GM23338 (cell line): ENCODE measurements at regions not wholly inside any gene's neighbourhood (a gene's known extent, or its start where the extent isn't known, plus 50 kb on each side); places are given as distances from the start of the nearest gene placed in this dataset.

Source experiments
- ATAC-seq: fragments of 200-7000 bp; cut with Tn5 transposase; 3 replicates; pipeline ENCODE4 v1.9.1; 2020
- DNase-seq: peaks from one replicate; pipeline ENCODE4 v3.0.0-alpha.2; 2015; ENCODE audit warnings: low spot score
- H2AFZ ChIP-seq: fragments of 200-600 bp; sonication (generic); 2 replicates; pipeline ENCODE4 v1.8.0; 2016; ENCODE audit warnings: antibody characterized with exemption, mild to moderate bottlenecking, moderate library complexity
- H3F3A ChIP-seq: fragments of 200-600 bp; sonication (generic); replicated peaks from 2 replicates; pipeline ENCODE4 v1.8.0; 2017; ENCODE audit warnings: antibody characterized with exemption, mixed run types, low read depth
- H3K27ac ChIP-seq: fragments of 200-600 bp; sonication (generic); 2 replicates; pipeline ENCODE4 v1.6.1; 2016; ENCODE audit warnings: low read depth
- H3K27me3 ChIP-seq: fragments of 200-600 bp; sonication (generic); 2 replicates; pipeline ENCODE4 v1.8.0; 2016; ENCODE audit warnings: mild to moderate bottlenecking, mixed run types, moderate library complexity; ENCODE audit not compliant: insufficient read depth
- H3K36me3 ChIP-seq: fragments of 200-600 bp; sonication (generic); 2 replicates; pipeline ENCODE4 v1.8.0; 2016; ENCODE audit warnings: mild to moderate bottlenecking; ENCODE audit not compliant: insufficient read depth
- H3K4me1 ChIP-seq: fragments of 200-600 bp; sonication (generic); 2 replicates; pipeline ENCODE4 v1.8.0; 2016; ENCODE audit warnings: mild to moderate bottlenecking, moderate library complexity; ENCODE audit not compliant: insufficient read depth
- H3K4me2 ChIP-seq: fragments of 200-600 bp; sonication (generic); 2 replicates; pipeline ENCODE4 v1.7.1; 2017; ENCODE audit warnings: mixed run types
- H3K4me3 ChIP-seq: fragments of 200-600 bp; sonication (generic); 2 replicates; pipeline ENCODE4 v1.6.1; 2016; ENCODE audit warnings: mixed run types
- H3K79me2 ChIP-seq: fragments of 200-600 bp; sonication (generic); replicated peaks from 2 replicates; pipeline ENCODE4 v1.8.0; 2017; ENCODE audit warnings: mild to moderate bottlenecking; ENCODE audit not compliant: insufficient read depth
- H3K9me2 ChIP-seq: fragments of 200-600 bp; sonication (generic); 2 replicates; pipeline ENCODE4 v1.8.0; 2017; ENCODE audit not compliant: insufficient read depth
- H4K20me1 ChIP-seq: fragments of 200-600 bp; sonication (generic); replicated peaks from 2 replicates; pipeline ENCODE4 v1.8.0; 2017; ENCODE audit warnings: mild to moderate bottlenecking; ENCODE audit not compliant: insufficient read depth
- H3K27ac Mint-ChIP-seq: 2 replicates; pipeline ENCODE4 v1.8.0; 2020; ENCODE audit warnings: inconsistent platforms, mild to moderate bottlenecking, moderate library complexity, mixed read lengths
- H3K27me3 Mint-ChIP-seq: 3 replicates; pipeline ENCODE4 v1.8.0; 2022; ENCODE audit warnings: low read depth, mild to moderate bottlenecking, moderate library complexity, mixed read lengths, inconsistent platforms; ENCODE audit not compliant: insufficient read depth, poor library complexity
- H3K36me3 Mint-ChIP-seq: 3 replicates; pipeline ENCODE4 v1.8.0; 2021; ENCODE audit warnings: low read depth, mild to moderate bottlenecking, inconsistent platforms, moderate library complexity, mixed read lengths
- H3K4me1 Mint-ChIP-seq: 3 replicates; pipeline ENCODE4 v1.8.0; 2020; ENCODE audit warnings: mild to moderate bottlenecking, inconsistent platforms, mixed read lengths
- H3K4me3 Mint-ChIP-seq: 3 replicates; pipeline ENCODE4 v1.8.0; 2021; ENCODE audit warnings: moderate library complexity, mild to moderate bottlenecking, inconsistent platforms, mixed read lengths
- H3K9me3 Mint-ChIP-seq: 3 replicates; pipeline ENCODE4 v1.8.0; 2020; ENCODE audit warnings: moderate library complexity, mild to moderate bottlenecking, inconsistent platforms, mixed read lengths
- EZH2phosphoT487 ChIP-seq: fragments of 200-600 bp; sonication (generic); IDR thresholded peaks from one replicate; pipeline ENCODE4 v1.8.1; 2018; ENCODE audit warnings: antibody characterized with exemption; ENCODE audit not compliant: unreplicated experiment
- JUNB ChIP-seq: IDR thresholded peaks from one replicate; pipeline ENCODE4 v1.6.1; 2016; ENCODE audit warnings: antibody characterized with exemption; ENCODE audit not compliant: unreplicated experiment
- STAT1 ChIP-seq: IDR thresholded peaks from one replicate; pipeline ENCODE4 v1.6.1; 2016; ENCODE audit warnings: antibody characterized with exemption; ENCODE audit not compliant: unreplicated experiment
- ZNF331 ChIP-seq: fragments of 250-450 bp; sonication (Bioruptor Pico); IDR thresholded peaks from 2 replicates; pipeline ENCODE4 v1.5.0; 2020; ENCODE audit warnings: low read depth, mild to moderate bottlenecking, moderate library complexity
- TF ChIP-seq, protein P1 (sequence below), 2 experiments: fragments of 200-600 bp in 1 of 2; sonication (generic) in 1 of 2; conservative IDR thresholded peaks; 2 replicates each; pipeline versions ENCODE4 v1.5.1 to v1.6.1; 2016 to 2017; ENCODE audit warnings: antibody characterized with exemption in 2 of 2, low read depth in 2 of 2, mild to moderate bottlenecking in 2 of 2, moderate library complexity in 1 of 2
- TF ChIP-seq, protein P2 (sequence below): IDR thresholded peaks from 2 replicates; pipeline ENCODE4 v1.6.1; 2016; ENCODE audit warnings: antibody characterized with exemption
- TF ChIP-seq, protein P3 (sequence below): fragments of 250-450 bp; sonication (Bioruptor Pico); IDR thresholded peaks from 2 replicates; pipeline ENCODE4 v1.5.0; 2020; ENCODE audit warnings: mild to moderate bottlenecking, moderate library complexity
- TF ChIP-seq, protein P4 (sequence below): IDR thresholded peaks from one replicate; pipeline ENCODE4 v1.6.1; 2018; ENCODE audit warnings: antibody characterized with exemption; ENCODE audit not compliant: unreplicated experiment

DNA sequence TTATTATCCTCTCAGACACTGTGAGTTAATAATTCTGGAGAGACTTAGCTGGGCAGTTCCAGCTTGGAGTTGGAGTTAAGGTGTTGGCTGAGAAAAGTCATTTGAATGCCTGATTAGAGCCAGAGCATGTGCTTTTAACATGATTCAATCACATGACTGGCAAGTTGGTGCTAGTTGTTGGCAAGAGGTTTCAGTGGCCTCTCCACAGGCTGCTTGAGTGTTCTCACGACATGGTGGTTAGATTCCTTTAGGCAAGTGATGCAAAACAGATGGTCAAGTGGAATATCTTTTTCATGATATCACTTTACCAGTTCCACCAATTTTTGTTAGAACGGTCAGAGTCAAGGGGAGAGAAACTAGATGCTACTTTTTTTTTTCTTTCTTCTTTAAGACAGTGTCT, 262.7 kb upstream of the FN1 start:
- no peaks in the 10 kb centered on the region for H3K36me3 ChIP-seq
- Mint-ChIP-seq H3K36me3 (no peaks in the 10 kb centered on the region), H3K27ac (no peak overlapping the region), H3K27me3 (no peaks in the 10 kb centered on the region), H3K4me3 (no peak overlapping the region), H3K4me1 (no peaks in the 10 kb centered on the region; the same call in 1 of the 3 replicates), H3K9me3 (peaks cover 8% of the 10 kb centered on the region; the same call in 2 of the 3 replicates)
- TF ChIP-seq, protein P1, sequence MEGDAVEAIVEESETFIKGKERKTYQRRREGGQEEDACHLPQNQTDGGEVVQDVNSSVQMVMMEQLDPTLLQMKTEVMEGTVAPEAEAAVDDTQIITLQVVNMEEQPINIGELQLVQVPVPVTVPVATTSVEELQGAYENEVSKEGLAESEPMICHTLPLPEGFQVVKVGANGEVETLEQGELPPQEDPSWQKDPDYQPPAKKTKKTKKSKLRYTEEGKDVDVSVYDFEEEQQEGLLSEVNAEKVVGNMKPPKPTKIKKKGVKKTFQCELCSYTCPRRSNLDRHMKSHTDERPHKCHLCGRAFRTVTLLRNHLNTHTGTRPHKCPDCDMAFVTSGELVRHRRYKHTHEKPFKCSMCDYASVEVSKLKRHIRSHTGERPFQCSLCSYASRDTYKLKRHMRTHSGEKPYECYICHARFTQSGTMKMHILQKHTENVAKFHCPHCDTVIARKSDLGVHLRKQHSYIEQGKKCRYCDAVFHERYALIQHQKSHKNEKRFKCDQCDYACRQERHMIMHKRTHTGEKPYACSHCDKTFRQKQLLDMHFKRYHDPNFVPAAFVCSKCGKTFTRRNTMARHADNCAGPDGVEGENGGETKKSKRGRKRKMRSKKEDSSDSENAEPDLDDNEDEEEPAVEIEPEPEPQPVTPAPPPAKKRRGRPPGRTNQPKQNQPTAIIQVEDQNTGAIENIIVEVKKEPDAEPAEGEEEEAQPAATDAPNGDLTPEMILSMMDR (conservative IDR thresholded peaks at IDR 0.05; ENCODE audit: low read depth in 2 of 2): no peak
- TF ChIP-seq JUNB: no peak
- TF ChIP-seq, protein P2, sequence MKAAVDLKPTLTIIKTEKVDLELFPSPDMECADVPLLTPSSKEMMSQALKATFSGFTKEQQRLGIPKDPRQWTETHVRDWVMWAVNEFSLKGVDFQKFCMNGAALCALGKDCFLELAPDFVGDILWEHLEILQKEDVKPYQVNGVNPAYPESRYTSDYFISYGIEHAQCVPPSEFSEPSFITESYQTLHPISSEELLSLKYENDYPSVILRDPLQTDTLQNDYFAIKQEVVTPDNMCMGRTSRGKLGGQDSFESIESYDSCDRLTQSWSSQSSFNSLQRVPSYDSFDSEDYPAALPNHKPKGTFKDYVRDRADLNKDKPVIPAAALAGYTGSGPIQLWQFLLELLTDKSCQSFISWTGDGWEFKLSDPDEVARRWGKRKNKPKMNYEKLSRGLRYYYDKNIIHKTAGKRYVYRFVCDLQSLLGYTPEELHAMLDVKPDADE: no peak
- no peak for TF ChIP-seq EZH2phosphoT487
- no peaks in the 10 kb centered on the region for H3K9me2 ChIP-seq
- ATAC-seq (no peak), DNase-seq (no peak)
- H4K20me1 ChIP-seq: no peaks in the 10 kb centered on the region
- H3F3A ChIP-seq: no peaks in the 10 kb centered on the region
- H3K4me3 ChIP-seq: no peak overlapping the region
- peaks cover 3% of the 10 kb centered on the region; the same call in 1 of the 2 replicates for H3K4me1 ChIP-seq
- H2AFZ ChIP-seq: no peak overlapping the region
- no peak overlapping the region for H3K4me2 ChIP-seq
- no peaks in the 10 kb centered on the region for H3K79me2 ChIP-seq
- no peaks in the 10 kb centered on the region for H3K27me3 ChIP-seq
- H3K27ac ChIP-seq: no peak overlapping the region

DNA sequence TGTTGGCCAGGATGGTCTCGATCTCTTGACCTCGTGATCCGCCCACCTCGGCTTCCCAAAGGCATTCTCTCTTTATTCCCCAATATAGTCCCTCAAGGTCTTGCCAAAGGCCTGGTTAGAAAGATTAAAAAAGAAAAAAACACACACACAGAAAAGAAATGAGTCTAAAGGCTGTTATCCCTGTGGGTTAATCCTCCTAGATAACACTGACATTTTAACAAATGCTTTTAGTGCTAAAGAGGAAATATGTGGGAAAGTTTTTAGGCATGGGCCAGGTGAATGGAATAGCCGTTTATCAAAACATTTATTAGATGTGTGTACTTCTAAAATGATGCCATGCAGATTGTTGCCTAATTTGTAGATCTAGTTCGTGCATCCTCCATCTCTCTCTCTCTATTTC, 261.6 kb upstream of the FN1 start:
- Mint-ChIP-seq H3K4me3 (no peak overlapping the region), H3K4me1 (peaks cover 5% of the 10 kb centered on the region), H3K36me3 (no peaks in the 10 kb centered on the region), H3K27ac (no peak overlapping the region), H3K9me3 (peaks cover 8% of the 10 kb centered on the region; the same call in 2 of the 3 replicates), H3K27me3 (no peaks in the 10 kb centered on the region)
- peaks cover 7% of the 10 kb centered on the region; the same call in 1 of the 2 replicates for H3K4me1 ChIP-seq
- no peaks in the 10 kb centered on the region for H3K36me3 ChIP-seq
- no peaks in the 10 kb centered on the region for H3K79me2 ChIP-seq
- no peak overlapping the region for H3K4me3 ChIP-seq
- DNase-seq (no peak), ATAC-seq (no peak)
- no peak overlapping the region for H3K4me2 ChIP-seq
- no peaks in the 10 kb centered on the region for H3K27me3 ChIP-seq
- H3F3A ChIP-seq: no peaks in the 10 kb centered on the region
- H3K27ac ChIP-seq: no peak overlapping the region
- H3K9me2 ChIP-seq: no peaks in the 10 kb centered on the region
- H4K20me1 ChIP-seq: no peaks in the 10 kb centered on the region
- no peak overlapping the region for H2AFZ ChIP-seq
- TF ChIP-seq ZNF331 (CRISPR knock-in tag) (no peak), STAT1 (no peak)
- TF ChIP-seq, protein P3, sequence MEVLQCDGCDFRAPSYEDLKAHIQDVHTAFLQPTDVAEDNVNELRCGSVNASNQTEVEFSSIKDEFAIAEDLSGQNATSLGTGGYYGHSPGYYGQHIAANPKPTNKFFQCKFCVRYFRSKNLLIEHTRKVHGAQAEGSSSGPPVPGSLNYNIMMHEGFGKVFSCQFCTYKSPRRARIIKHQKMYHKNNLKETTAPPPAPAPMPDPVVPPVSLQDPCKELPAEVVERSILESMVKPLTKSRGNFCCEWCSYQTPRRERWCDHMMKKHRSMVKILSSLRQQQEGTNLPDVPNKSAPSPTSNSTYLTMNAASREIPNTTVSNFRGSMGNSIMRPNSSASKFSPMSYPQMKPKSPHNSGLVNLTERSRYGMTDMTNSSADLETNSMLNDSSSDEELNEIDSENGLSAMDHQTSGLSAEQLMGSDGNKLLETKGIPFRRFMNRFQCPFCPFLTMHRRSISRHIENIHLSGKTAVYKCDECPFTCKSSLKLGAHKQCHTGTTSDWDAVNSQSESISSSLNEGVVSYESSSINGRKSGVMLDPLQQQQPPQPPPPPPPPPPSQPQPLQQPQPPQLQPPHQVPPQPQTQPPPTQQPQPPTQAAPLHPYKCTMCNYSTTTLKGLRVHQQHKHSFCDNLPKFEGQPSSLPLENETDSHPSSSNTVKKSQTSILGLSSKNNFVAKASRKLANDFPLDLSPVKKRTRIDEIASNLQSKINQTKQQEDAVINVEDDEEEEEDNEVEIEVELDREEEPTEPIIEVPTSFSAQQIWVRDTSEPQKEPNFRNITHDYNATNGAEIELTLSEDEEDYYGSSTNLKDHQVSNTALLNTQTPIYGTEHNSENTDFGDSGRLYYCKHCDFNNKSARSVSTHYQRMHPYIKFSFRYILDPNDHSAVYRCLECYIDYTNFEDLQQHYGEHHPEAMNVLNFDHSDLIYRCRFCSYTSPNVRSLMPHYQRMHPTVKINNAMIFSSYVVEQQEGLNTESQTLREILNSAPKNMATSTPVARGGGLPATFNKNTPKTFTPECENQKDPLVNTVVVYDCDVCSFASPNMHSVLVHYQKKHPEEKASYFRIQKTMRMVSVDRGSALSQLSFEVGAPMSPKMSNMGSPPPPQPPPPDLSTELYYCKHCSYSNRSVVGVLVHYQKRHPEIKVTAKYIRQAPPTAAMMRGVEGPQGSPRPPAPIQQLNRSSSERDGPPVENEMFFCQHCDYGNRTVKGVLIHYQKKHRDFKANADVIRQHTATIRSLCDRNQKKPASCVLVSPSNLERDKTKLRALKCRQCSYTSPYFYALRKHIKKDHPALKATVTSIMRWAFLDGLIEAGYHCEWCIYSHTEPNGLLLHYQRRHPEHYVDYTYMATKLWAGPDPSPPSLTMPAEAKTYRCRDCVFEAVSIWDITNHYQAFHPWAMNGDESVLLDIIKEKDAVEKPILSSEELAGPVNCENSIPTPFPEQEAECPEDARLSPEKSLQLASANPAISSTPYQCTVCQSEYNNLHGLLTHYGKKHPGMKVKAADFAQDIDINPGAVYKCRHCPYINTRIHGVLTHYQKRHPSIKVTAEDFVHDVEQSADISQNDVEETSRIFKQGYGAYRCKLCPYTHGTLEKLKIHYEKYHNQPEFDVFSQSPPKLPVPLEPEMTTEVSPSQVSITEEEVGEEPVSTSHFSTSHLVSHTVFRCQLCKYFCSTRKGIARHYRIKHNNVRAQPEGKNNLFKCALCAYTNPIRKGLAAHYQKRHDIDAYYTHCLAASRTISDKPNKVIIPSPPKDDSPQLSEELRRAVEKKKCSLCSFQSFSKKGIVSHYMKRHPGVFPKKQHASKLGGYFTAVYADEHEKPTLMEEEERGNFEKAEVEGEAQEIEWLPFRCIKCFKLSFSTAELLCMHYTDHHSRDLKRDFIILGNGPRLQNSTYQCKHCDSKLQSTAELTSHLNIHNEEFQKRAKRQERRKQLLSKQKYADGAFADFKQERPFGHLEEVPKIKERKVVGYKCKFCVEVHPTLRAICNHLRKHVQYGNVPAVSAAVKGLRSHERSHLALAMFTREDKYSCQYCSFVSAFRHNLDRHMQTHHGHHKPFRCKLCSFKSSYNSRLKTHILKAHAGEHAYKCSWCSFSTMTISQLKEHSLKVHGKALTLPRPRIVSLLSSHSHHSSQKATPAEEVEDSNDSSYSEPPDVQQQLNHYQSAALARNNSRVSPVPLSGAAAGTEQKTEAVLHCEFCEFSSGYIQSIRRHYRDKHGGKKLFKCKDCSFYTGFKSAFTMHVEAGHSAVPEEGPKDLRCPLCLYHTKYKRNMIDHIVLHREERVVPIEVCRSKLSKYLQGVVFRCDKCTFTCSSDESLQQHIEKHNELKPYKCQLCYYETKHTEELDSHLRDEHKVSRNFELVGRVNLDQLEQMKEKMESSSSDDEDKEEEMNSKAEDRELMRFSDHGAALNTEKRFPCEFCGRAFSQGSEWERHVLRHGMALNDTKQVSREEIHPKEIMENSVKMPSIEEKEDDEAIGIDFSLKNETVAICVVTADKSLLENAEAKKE (CRISPR knock-in tag): no peak
- TF ChIP-seq, protein P2: no peak
- TF ChIP-seq, protein P4, sequence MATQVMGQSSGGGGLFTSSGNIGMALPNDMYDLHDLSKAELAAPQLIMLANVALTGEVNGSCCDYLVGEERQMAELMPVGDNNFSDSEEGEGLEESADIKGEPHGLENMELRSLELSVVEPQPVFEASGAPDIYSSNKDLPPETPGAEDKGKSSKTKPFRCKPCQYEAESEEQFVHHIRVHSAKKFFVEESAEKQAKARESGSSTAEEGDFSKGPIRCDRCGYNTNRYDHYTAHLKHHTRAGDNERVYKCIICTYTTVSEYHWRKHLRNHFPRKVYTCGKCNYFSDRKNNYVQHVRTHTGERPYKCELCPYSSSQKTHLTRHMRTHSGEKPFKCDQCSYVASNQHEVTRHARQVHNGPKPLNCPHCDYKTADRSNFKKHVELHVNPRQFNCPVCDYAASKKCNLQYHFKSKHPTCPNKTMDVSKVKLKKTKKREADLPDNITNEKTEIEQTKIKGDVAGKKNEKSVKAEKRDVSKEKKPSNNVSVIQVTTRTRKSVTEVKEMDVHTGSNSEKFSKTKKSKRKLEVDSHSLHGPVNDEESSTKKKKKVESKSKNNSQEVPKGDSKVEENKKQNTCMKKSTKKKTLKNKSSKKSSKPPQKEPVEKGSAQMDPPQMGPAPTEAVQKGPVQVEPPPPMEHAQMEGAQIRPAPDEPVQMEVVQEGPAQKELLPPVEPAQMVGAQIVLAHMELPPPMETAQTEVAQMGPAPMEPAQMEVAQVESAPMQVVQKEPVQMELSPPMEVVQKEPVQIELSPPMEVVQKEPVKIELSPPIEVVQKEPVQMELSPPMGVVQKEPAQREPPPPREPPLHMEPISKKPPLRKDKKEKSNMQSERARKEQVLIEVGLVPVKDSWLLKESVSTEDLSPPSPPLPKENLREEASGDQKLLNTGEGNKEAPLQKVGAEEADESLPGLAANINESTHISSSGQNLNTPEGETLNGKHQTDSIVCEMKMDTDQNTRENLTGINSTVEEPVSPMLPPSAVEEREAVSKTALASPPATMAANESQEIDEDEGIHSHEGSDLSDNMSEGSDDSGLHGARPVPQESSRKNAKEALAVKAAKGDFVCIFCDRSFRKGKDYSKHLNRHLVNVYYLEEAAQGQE: no peak
